ENCODE measurements at regions not wholly inside any gene's neighbourhood (a gene's known extent, or its start where the extent isn't known, plus 50 kb on each side); places are given as distances from the start of the nearest gene placed in this dataset.
"Not testable (repeated sequence)": the region's sequence is repeated elsewhere in the genome, so short reads cannot be mapped to it uniquely, and the experiment has no call there.

DNA sequence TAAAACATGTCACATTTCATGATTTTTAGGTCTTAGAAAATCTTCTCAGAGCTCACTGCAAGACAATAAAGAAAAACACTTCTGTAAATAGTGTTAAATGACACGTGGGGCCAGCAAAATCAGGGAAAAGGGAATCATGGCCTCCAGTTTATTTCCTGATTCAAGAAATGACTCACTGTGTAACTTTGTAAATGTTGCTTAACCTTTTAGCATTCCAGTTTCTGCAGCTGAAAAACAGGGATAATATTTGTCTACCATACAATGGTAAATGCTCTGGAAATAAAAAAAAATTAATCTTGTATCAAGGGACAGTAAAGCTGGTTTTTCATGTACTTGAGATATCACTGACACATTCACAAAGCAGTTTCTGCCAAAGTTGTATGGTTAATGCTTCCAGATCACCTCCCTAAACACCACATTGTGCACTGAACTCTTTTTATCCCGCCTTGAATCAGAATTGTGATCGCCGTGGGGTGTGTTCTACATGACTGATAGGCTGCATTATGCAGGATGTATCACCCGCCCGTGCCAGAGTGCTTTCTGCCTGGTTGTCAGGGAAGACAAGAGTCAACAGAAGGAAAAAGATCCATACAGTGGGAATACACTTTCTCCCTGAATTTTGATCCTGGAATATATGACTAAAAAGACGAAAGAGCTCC is 238.8 kb downstream of the IKZF2 start:
- DNase-seq = no peak

DNA sequence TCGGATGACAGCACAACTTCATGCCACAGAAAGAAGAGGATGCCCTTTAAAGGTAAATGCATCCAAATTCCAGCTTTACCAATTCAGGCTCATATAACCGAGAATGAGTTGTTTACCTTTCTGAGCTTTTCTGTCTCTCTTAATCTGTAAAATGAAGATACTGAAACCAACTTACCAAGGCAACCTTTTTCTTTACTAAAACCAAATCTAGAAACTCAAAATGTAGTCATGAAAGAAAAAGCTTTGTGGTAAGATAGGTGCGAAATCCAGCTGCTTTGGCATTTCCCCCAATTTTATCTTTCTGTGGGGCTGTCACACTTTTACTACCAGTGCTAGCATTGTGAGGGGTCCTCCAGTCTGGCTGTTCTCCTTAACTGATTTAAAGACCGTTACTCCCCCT is 240.4 kb downstream of the IKZF2 start:
- DNase-seq = no peak

DNA sequence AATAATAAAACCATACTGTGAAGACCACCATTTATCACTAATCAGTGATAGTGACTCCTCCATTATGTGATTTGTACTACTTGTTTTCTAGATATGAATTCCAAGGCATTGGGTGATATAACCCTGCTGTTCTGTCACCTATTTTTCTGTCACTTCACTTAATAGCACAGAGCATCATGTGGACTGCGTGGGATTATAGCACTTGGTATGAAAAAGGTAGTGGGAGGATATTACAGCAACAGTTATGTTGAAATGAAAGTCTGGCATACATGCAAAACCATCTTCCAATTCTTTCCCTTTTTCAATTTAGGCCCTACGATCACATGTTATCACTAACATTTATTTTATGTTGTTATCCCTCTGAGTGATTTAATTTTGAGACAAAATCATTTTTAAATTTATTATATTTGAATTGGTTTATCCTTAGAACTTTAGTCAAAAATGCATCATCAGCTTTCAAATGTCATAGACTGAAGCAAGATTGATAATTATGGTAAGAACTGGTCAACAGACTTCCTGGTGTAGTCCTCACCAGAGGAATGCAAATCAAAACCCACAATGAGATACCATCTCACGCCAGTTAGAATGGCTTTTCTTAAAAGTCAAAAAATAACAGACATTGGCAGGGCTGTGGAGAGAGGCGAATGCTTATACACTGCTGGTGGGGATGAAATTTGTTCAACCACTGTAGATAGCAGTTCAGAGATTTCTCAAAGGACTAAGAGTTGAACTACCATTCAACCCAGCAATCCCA is 242.6 kb downstream of the IKZF2 start:
- no peak for DNase-seq

DNA sequence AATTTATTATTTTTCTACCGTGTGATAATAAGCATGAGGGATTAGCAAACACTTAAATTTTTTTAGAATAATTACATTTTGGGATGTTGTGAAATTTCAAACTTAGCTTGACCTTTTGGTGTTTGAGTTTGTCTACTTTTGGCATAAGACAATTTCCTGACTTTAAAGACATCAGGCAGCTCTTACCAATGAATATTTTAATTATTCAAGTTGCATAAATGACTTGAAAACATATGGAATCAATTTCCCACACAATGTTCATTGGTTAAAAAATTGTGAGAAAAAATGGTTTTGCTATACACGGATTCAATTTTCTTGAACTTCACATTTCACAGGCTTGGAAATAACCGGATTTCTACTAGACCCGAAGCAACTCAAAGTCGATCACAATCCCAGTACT is 243.4 kb downstream of the IKZF2 start:
- DNase-seq = no peak

DNA sequence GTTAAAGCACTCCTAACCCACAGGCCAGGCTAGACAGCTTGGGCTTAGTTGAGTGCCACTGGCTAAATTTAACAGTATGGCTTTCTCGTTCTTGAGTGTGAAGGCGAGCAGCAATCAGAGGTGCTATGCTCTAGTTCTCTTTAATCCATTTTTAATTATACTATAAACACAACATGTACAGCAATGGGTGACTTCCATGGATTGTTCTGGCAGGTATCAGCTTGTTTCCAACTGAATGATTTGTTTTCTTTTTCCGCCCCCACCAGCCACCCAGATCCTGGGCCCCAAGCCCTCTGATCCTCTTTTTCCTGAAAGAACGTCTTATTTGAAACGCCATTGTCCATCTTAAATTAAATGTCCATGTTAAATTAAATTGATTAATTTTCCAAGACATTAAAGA is 244.8 kb downstream of the IKZF2 start:
- DNase-seq = no peak

DNA sequence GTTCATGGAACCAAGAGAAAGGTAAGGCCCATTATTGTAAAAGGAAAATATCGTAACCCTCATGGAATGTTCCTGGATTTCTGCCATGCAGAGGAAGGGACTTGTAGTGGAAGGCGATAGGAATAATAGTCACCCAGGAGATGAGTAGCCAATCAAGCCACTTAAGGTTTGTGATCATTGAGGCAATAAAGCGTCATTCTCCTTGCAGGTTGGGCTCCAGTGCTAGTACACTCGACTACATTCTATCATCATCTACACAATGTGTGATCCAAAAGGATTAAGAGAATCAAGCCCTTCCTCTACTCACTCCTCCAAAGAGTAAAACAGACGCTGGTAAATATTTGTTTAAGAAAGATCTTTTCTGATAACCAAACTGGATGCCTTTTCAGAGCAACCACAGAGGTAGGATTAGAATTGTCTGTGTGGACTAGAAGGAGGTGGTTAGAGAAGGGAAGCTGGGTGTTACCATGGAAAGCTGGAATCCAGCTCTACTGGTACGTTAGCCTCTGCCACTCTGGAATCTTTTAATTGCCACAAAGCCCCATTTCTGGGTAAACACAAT is 245.7 kb downstream of the IKZF2 start:
- peak in 1 of 2 experiments; percentile 10 for DNase-seq

DNA sequence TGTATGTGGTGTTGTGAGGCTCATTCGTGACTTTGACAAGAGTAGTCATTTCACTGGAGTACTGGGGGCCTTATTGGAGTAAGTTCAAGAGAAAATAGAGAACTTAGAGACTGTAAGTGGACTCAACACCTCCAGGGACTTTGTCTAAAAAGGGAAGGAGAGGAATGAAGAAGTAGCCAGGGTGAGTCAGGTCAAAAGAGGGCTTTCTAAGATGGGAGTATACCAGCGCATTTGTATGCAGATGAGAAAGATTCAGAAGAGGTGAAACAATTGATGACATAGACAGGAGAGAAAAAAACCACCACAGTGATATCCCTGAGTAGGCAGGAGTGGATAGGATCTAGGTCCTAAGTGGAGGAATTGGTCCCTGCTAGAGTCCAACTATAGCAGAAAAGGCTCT is 246.8 kb downstream of the IKZF2 start:
- no peak for DNase-seq

DNA sequence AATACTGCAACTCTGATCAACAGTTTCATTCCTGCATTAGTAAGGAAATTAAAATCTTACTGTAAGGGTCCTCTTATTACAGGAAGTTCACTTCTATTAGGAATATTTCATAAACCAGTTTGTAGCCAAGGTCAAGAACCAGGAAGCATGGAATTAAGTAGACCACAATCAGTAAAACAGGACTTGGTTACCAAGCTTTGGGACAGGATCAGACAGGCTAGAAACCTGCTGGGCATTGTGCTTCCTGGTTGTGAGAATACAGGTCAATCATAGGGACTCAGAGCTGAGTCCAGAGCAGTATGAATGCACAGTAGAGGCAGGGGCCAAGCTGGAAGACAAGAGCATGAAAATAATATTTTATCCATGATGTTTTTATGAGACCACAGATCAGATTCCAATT is 248.0 kb downstream of the IKZF2 start:
- DNase-seq = no peak

DNA sequence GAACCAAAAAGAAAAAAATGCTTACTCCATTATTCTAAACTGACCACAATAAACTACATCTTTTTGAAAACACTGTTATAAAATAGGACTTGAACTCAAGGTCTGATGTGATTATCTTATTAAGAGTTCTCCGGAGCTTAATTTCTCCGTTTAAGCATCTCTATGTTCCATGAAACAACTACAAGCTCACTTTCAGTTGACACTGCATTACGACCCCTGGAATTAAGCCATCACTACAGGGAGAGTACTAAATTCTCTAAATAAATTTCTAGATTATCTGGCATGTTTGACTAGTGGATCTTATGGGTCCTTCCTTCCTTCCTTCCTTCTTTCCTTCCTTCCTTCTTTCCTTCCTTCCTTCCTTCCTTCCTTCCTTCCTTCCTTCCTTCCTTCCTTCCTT is 249.0 kb downstream of the IKZF2 start:
- no peak for DNase-seq

DNA sequence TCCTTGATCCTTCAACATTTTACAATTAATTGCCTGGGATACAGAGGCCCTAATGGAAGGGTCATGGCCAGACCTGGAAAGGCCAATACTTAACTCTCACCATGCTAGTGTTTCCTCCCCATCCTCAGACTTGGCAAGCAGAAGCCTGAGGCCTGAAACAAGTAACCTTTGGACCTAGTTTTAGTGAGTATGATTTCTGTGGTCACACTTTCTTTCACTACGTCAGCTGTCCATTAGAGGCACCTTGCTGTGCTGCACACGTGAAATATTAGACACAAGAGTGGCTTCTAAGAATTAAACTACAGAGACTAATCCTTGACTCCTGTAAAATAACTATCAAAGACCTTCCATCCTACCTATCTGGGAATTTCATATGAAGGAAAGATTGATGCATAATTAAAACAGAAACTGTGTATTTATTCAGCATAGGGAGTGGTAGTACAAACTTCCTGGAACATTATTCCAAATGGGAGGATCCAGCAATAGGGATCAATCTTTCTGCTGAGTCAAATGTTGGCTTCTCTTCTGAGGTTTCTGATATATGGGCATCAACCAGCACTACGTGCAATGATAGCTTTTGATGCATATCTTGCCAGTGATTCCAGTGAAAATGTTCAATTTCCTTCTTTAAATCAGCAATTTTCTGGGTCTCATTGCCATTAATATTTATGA is 249.7 kb downstream of the IKZF2 start:
- DNase-seq = no peak

DNA sequence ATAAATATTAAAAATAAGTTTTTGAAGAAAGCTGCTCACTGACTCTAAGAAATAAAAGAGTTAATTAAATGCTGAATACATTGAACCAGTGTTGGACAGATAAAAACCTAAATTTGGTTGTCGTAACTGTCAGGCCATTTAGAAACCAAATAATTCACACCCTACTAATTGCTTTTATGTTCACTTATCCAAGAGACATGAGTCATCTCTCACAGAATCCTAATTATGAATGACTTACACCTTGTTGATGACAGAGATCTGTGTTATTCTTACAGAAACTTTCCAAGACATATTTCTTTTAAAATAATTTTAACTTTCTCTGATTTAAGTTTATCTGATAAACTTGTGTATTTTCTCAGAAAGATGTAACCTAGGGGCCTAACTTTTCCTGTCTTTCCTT is 250.7 kb downstream of the IKZF2 start:
- no peak for DNase-seq

DNA sequence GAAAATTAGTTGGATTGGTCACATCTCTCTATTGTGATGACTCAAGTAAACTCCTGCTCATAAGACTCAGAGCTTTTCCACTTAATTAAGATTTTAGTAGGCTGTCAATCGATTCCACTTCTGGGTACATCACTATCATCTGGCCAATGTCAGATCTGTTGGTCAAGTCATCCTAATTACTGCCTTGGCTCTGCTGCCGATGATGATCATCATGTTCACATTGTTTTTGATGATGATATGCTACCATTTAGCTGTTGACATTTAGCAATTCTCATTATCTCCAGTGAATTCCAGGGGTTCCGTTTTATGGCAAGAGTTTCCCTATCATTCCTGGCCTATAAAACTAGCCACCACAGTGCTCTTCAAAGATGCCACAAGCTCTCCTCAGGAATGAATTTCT is 253.4 kb downstream of the IKZF2 start:
- no peak for DNase-seq

DNA sequence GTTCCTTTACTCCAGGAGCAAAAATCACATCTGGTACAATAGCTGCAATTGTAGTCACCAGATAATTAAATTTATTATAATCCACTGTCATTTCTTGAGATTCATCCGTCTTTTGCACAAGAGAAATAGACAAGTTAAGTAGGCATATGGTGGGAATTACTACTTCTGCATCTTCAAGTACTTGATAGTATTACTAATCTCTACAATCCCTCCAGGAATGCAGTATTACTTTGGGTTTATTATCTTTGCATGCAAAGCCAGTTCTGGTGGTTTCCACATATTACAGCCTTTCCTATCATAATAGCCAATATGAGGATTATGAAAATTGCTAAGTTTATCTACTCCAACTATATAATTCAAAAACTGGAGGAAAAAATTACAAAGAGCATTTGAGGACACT is 254.1 kb downstream of the IKZF2 start:
- DNase-seq = no peak

DNA sequence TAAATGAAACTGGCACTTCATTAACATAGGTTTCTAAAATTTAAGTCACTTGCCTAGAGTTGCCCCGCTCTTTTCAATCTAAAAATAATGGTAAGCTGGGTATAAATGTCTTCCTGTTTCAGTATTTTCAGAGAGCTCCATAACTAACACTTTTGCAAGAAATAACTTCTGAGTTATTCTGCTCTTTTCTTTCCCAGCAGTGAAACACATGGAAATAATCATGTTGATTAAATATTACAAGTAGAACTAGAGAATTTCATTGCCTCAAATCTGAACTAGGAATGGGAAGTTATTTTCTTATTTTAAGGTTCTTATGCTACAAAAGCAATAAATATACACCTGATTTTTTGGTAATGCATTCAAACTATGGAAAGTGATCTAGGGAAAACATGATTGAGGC is 257.4 kb downstream of the IKZF2 start:
- DNase-seq = no peak

DNA sequence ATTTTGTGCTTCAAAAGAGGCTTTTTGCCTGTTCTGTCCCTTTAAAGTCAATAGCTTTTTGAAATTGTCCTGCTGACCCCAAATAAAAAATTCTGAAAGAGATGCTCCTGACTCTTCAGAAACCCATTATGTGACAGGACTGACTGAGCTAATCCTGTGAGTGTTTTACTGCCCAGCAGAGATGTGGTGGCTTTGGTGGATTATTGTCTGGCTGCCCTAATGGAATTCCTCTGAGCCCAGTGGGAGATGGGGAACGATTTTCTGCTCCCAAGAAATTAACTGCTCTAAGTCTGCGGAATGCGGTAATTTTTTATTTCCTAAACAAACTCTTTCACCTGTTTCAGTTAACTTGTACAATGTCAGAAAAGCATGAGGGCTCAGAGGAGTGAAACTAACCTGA is 258.2 kb downstream of the IKZF2 start:
- no peak for DNase-seq

DNA sequence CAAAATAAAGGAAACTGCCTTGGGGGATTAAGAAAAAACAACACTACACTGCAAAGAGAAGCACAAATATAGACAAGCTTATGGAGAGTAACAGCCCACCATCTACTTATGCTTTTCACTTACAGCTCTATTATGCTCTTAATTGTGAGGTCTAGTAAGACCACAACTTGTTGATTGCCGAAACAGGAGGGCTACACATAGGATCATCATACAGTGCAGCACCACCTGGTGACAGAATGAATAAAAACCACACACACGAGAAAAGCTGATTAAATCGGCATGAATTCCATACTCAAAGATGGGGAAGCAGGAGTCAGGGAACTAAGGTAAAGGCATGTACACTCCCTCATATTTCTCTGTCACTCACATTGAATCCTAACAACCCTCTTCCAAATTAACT is 259.2 kb downstream of the IKZF2 start:
- peak in 1 of 2 experiments; percentile 6 for DNase-seq

DNA sequence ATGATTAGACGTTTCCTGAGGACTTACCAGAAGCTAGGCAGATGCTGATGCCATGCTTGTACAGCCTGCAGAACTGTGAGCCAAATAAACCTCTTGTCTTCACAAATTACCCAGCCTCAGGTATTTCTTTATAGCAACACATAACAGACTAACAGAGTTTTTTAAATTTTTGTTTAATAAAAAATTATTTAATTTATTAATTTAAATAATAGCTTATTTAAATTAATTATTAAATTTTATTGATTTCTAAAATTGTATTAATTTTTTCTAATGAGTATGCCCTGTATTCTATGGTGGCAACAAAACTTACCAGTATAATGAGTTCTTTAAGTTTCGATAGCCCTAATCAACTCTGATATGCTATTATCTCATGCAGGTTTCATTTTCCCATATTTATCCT is 259.8 kb downstream of the IKZF2 start:
- no peak for DNase-seq

DNA sequence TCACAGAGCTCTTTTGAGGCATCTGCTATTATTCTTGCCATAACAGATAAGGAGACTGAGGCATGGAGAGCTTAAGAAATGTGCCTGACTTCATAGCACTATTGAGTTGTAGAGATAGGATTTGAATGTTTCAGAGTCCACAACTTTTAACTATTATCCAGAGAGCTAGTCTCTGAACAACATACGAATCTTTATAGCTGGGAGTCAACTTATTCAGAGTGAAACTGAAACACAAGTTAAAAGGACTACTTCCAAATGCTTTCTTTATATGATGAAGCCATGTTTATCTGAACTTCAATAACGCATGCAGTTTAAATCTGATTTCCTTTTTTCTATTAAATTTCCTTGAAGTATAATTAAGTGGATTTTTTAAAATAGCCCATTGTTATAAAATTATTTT is 268.8 kb downstream of the IKZF2 start:
- no peak for DNase-seq

DNA sequence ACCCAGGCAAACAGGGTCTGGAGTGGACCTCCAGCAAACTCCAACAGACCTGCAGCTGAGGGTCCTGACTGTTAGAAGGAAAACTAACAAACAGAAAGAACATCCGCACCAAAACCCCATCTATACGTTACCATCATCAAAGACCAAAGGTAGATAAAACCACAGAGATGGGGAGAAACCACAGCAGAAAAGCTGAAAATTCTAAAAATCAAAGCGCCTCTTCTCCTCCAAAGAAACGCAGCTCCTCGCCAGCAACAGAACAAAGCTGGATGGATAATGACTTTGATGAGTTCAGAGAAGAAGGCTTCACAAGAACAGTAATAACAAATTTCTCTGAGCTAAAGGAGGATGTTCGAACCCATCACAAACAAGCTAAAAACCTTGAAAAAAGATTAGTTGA is 274.9 kb downstream of the IKZF2 start:
- DNase-seq = not testable (repeated sequence)

DNA sequence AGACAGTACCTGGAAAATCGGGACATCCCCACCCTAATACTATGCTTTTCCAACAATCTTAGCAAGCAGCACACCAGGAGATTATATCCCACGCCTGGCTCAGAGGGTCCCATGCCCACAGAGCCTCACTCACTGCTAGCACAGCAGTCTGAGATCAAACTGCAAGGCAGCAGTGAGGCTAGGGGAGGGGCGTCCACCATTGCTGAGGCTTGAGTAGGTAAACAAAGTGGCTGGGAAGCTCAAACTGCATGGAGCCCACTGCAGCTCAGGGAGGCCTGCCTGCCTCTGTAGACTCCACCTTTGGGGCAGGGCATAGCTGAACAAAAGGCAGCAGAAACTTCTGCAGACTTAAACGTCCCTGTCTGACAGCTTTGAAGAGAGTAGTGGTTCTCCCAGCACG is 275.5 kb downstream of the IKZF2 start:
- not testable (repeated sequence) for DNase-seq

DNA sequence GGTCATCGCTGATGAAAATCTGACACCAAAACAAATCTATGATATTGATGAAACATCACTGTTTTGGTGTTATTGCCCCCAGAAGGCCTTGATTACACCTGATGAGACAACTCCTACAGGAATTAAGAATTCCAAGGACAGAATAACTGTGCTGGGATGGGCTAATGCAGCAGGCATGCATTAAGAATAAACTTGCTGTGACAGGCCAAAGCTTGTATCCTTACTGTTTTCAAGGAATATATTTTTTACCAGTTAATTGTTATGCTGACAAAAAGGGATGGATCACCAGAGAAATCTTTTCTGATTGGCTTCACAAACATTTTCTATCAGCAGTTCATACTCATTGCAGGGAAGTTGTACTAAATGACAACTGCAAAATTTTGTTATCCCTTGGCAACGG is 278.2 kb downstream of the IKZF2 start:
- no peak for DNase-seq

DNA sequence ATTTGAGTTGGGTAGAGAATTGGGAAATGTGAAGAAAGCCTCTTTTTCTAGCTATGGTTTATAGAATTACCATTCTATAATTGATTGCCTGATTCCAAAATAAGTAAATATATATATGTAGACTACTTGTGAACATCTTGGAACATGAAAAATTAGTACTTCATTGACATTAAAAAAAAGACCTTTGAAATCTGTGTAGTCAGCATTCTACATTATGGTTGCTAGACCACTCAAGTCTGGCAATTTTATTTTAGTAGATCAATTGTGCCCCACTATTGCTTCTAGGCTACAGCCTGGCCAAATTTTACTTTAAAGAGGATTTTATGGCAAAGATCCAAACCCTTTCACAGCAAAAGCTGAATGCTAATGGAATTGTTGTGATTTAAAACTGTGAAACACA is 279.8 kb downstream of the IKZF2 start:
- DNase-seq = no peak

DNA sequence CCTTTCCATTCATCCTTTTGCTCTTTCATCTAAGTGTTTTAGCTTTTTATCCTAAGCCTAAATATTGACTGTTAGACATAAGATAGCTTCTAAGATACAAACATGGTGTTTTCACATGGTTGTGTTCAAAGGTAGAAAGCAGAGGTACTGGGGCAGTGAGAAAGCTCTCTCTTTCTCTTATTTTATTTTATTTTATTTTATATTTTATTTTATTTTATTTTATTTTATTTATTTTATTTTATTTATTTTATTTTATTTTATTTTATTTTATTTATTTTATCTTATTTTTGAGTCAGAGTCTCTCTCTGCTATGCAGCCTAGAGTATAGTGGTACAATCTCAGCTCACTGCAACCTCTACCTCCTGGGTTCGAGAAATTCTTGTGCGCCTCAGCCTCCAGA is 287.2 kb downstream of the IKZF2 start:
- DNase-seq = no peak

DNA sequence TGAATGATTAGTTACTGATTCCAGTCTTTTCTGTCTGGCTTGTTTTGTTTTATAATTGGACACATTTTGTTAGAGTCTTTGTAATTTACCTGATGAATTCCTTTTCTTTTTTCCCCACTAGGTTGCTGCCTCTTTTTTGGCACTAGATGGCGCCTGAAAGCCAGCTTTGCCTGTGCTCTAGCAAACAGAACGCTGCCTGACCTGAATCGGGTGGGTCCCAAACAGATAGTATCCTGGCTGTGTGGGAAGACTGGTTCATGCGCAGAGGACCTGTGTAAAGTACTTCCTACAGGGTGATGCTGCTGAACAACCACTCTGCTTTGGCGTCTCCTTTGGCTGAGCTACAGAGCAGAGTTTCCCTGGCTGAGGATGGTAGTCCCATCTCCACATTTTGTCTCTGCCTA is 288.2 kb downstream of the IKZF2 start:
- peak; percentile 23 to 40 for DNase-seq
